H1 (cell line): ENCODE measurements at regions not wholly inside any gene's neighbourhood (a gene's known extent, or its start where the extent isn't known, plus 50 kb on each side); places are given as distances from the start of the nearest gene placed in this dataset.

ENCODE experiments used
- CTCF ChIP-seq, 3 experiments: IDR thresholded peaks; 1 replicate in 2 of 3; 2 replicates in 1 of 3; pipeline versions ENCODE4 v1.5.1 to v1.6.1; 2011; ENCODE audit warnings: low read length in 3 of 3, mild to moderate bottlenecking in 3 of 3, inconsistent platforms in 2 of 3, low read depth in 1 of 3, moderate library complexity in 1 of 3; ENCODE audit not compliant: insufficient read depth in 1 of 3; ENCODE audit errors: control extremely low read depth in 1 of 3
- EP300 ChIP-seq, 2 experiments: IDR thresholded peaks; 1 replicate in 1 of 2; 2 replicates in 1 of 2; pipeline ENCODE4 v1.6.1; 2011 to 2012; ENCODE audit warnings: low read depth in 2 of 2, low read length in 2 of 2, mild to moderate bottlenecking in 2 of 2, borderline replicate concordance in 1 of 2, inconsistent platforms in 1 of 2, moderate library complexity in 1 of 2
- MAX ChIP-seq: IDR thresholded peaks from 2 replicates; pipeline ENCODE4 v1.6.1; 2012; ENCODE audit warnings: inconsistent platforms
- POLR2A ChIP-seq, 2 experiments: IDR thresholded peaks; 1 replicate in 1 of 2; 2 replicates in 1 of 2; pipeline ENCODE4 v1.6.1; 2011; ENCODE audit warnings: low read depth in 2 of 2, low read length in 2 of 2, mild to moderate bottlenecking in 2 of 2; ENCODE audit errors: control extremely low read depth in 1 of 2
- TEAD4 ChIP-seq: IDR thresholded peaks from 2 replicates; pipeline ENCODE4 v1.6.1; 2012; ENCODE audit warnings: low read depth, low read length, inconsistent platforms, mixed read lengths
- USF2 ChIP-seq: IDR thresholded peaks from 2 replicates; pipeline ENCODE4 v1.6.1; 2011; ENCODE audit warnings: low read length, improper control_type of control experiment

DNA sequence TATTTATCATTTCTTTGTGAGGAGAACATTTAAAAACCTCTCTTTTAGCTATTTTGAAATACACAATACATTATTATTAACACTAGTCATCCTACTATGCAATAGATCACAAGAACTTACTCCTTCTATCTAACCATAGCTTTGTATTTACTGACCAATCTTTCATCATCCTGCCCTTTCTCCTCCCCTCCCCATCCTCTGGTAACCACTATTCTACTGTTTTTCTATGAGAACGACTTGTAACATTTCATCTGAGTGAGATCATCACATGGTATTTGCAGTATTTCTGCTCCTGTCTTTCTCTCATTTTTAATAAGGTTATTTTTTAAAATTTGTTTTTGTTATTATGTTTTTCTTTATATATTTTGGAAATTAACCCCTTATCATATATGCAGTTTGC lies 331.8 kb downstream of the TEX13C start:
- no peak for TF ChIP-seq POLR2A (IDR thresholded peaks at IDR 0.05; ENCODE audit: control extremely low read depth in 1 of 2, low read depth in 2 of 2, low read length in 2 of 2)
- no peak for TF ChIP-seq EP300 (IDR thresholded peaks at IDR 0.05; ENCODE audit: borderline replicate concordance in 1 of 2, low read depth in 2 of 2, low read length in 2 of 2)
- no peak for TF ChIP-seq CTCF (IDR thresholded peaks at IDR 0.05; ENCODE audit: control extremely low read depth in 1 of 3, insufficient read depth in 1 of 3, low read depth in 1 of 3, low read length in 3 of 3)
- no peak for TF ChIP-seq MAX
- TF ChIP-seq TEAD4, result no peak
- no peak for TF ChIP-seq USF2
